BJ (cell line): ENCODE measurements at regions not wholly inside any gene's neighbourhood (a gene's known extent, or its start where the extent isn't known, plus 50 kb on each side); places are given as distances from the start of the nearest gene placed in this dataset.
A peak's percentile ranks its signal among the peaks of the same experiment; 100 is the strongest.
"Not testable (repeated sequence)": the region's sequence is repeated elsewhere in the genome, so short reads cannot be mapped to it uniquely, and the experiment has no call there.

Experiments used
- CTCF ChIA-PET: fragments of 350-600 bp; formaldehyde crosslinking; extraction: SDS; loops from one replicate; lab custom pipeline; 2021; ENCODE audit warnings: antibody characterized with exemption, inconsistent platforms; lab: Yijun Ruan, JAX
- POLR2A ChIA-PET: fragments of 300-600 bp; sonication (Branson Sonifier 250); formaldehyde crosslinking; extraction: SDS; loops from one replicate; lab custom pipeline; 2021; ENCODE audit warnings: antibody characterized with exemption; lab: Charles Lee
- DNase-seq: peaks from one replicate; pipeline ENCODE4 v3.0.0-alpha.2; 2011; ENCODE audit warnings: low read depth
- H3K27me3 ChIP-seq: 2 replicates; pipeline ENCODE4 v1.6.0; 2011; ENCODE audit warnings: low read length; ENCODE audit not compliant: control insufficient read depth, insufficient read depth
- H3K36me3 ChIP-seq: 2 replicates; pipeline ENCODE4 v1.5.1; 2011; ENCODE audit warnings: low read length; ENCODE audit not compliant: control insufficient read depth, insufficient read depth
- H3K4me3 ChIP-seq: 2 replicates; pipeline ENCODE4 v1.5.1; 2011; ENCODE audit warnings: low read depth, mild to moderate bottlenecking, control low read depth, low read length
- TF ChIP-seq, protein P1 (sequence below): IDR thresholded peaks from 2 replicates; pipeline ENCODE4 v1.5.1; 2011; ENCODE audit warnings: low read depth, mild to moderate bottlenecking, control low read depth, inconsistent platforms, low read length, moderate library complexity; ENCODE audit not compliant: insufficient read depth

GRCh38 chr22:22318723-22319465, 74.3 kb downstream of the VPREB1 start:
- TF ChIP-seq, protein P1, sequence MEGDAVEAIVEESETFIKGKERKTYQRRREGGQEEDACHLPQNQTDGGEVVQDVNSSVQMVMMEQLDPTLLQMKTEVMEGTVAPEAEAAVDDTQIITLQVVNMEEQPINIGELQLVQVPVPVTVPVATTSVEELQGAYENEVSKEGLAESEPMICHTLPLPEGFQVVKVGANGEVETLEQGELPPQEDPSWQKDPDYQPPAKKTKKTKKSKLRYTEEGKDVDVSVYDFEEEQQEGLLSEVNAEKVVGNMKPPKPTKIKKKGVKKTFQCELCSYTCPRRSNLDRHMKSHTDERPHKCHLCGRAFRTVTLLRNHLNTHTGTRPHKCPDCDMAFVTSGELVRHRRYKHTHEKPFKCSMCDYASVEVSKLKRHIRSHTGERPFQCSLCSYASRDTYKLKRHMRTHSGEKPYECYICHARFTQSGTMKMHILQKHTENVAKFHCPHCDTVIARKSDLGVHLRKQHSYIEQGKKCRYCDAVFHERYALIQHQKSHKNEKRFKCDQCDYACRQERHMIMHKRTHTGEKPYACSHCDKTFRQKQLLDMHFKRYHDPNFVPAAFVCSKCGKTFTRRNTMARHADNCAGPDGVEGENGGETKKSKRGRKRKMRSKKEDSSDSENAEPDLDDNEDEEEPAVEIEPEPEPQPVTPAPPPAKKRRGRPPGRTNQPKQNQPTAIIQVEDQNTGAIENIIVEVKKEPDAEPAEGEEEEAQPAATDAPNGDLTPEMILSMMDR: no peak
- peaks cover 17% of the 10 kb centered on the region for H3K36me3 ChIP-seq
- no peaks in the 10 kb centered on the region for H3K27me3 ChIP-seq
- no peak overlapping the region for H3K4me3 ChIP-seq
- CTCF ChIA-PET: interaction anchor here (1.4 kb wide), 1 partner anchor 22 kb away, joined by 3 read pairs; no protein-coding TSS in a partner anchor
- no peak for DNase-seq
- POLR2A ChIA-PET: no interaction called here

GRCh38 chr22:22321743-22322611, 77.4 kb downstream of the VPREB1 start:
- TF ChIP-seq, protein P1: peak; percentile 84
- DNase-seq, H3K27me3 ChIP-seq, H3K4me3 ChIP-seq, POLR2A ChIA-PET: not testable (repeated sequence)
- CTCF ChIA-PET: interaction anchor here (0.7 to 1.6 kb wide), 12 partner anchors 9 to 136 kb away, joined by 3 to 8 read pairs (median 3); no protein-coding TSS in a partner anchor
- H3K36me3 ChIP-seq: peaks cover 17% of the 10 kb centered on the region

DNA sequence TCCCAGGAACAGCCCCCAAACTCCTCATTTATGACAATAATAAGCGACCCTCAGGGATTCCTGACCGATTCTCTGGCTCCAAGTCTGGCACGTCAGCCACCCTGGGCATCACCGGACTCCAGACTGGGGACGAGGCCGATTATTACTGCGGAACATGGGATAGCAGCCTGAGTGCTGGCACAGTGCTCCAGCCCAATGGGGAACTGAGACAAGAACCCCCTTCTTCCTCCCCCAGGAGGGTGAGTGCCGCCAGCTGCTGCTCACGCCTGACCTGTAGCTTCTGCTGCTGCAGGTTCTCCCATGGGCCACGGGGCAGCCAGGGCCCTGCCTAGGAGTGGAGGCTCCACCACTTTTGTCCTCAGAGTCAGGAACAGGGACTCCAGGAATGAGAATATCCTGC, 78.2 kb downstream of the VPREB1 start:
- H3K4me3 ChIP-seq: no peak overlapping the region
- POLR2A ChIA-PET: no interaction called here
- CTCF ChIA-PET: interaction anchor here (0.7 to 1.6 kb wide), 4 partner anchors 11 to 137 kb away, joined by 3 to 5 read pairs (median 4); no protein-coding TSS in a partner anchor
- DNase-seq: no peak
- TF ChIP-seq, protein P1: no peak
- H3K27me3 ChIP-seq: no peaks in the 10 kb centered on the region
- peaks cover 16% of the 10 kb centered on the region for H3K36me3 ChIP-seq

GRCh38 chr22:22327723-22328122, 83.1 kb downstream of the VPREB1 start:
- Histone ChIP-seq H3K27me3 (peaks cover 2% of the 10 kb centered on the region; the same call in 1 of the 2 replicates), H3K4me3 (no peak overlapping the region), H3K36me3 (0 out of 2 replicates have a peak, but pooled peaks cover 2% of the 10 kb centered on the region)
- TF ChIP-seq, protein P1: no peak
- DNase-seq: no peak
- ChIA-PET POLR2A (no interaction called here), CTCF (interaction anchor here (1.0 kb wide), 1 partner anchor 15 kb away, joined by 3 read pairs; no protein-coding TSS in a partner anchor)

DNA sequence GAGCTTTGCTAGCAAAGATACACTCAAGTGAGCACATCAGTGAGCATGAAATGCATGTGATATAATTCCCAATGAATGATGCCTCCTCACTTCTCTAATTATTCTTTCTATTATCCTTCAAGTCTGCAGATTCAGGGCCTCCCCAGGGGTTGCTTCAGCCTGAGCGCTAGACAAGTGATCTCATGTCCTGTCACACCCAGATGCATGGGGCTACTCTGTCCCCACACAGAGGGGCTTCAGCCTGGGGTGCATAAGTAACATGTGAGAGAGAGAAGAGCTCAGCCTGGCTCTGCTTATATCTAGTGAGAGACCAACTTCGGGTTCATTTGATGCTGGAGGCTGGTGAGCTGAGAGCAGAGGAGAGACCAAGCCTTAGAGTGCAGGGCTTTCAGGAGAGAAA, 85.2 kb downstream of the VPREB1 start:
- ChIA-PET CTCF (interaction anchor here (2.7 to 2.9 kb wide), 2 partner anchors 8 to 13 kb away, joined by 8 to 17 read pairs; no protein-coding TSS in a partner anchor), POLR2A (no interaction called here)
- Histone ChIP-seq H3K27me3 (peaks cover 2% of the 10 kb centered on the region; the same call in 1 of the 2 replicates), H3K36me3 (no peaks in the 10 kb centered on the region), H3K4me3 (no peak overlapping the region)
- no peak for DNase-seq
- TF ChIP-seq, protein P1: no peak

DNA sequence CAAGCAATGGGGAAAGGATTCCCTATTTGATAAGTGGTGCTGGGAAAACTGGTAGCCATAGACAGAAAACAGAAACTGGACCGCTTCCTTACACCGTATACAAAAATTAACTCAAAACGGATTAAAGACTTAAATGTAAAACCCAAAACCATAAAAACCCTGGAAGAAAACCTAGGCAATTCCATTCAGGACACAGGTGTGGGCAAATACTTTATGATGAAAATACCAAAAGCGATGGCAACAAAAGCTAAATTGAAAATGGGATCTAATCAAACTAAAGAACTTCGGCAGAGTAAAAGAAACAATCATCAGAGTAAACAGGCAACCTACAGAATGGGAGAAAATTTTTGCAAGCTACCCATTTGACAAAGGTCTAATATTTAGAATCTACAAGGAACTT, 91.1 kb downstream of the VPREB1 start:
- H3K36me3 ChIP-seq, H3K4me3 ChIP-seq, H3K27me3 ChIP-seq, POLR2A ChIA-PET, DNase-seq: not testable (repeated sequence)
- CTCF ChIA-PET: interaction anchor here (1.6 to 3.9 kb wide), 2 partner anchors 8 to 13 kb away, joined by 5 to 29 read pairs; no protein-coding TSS in a partner anchor

GRCh38 chr22:22336333-22336732, 91.7 kb downstream of the VPREB1 start:
- POLR2A ChIA-PET, H3K36me3 ChIP-seq, H3K4me3 ChIP-seq, H3K27me3 ChIP-seq, DNase-seq: not testable (repeated sequence)
- CTCF ChIA-PET: interaction anchor here (1.6 kb wide), 1 partner anchor 14 kb away, joined by 5 read pairs; no protein-coding TSS in a partner anchor
